HG02840 (cell line): ENCODE measurements at regions not wholly inside any gene's neighbourhood (a gene's known extent, or its start where the extent isn't known, plus 50 kb on each side); places are given as distances from the start of the nearest gene placed in this dataset.
"Not testable (repeated sequence)": the region's sequence is repeated elsewhere in the genome, so short reads cannot be mapped to it uniquely, and the experiment has no call there.

ENCODE experiments used
- ATAC-seq: cut with Tn5 transposase; IDR thresholded peaks from one replicate; pipeline ENCODE4 v1.9.1; 2021; ENCODE audit warnings: mild to moderate bottlenecking, moderate library complexity, moderate number of reproducible peaks; ENCODE audit not compliant: unreplicated experiment, low FRiP score

GRCh38 chr1:37362594-37363385, 111.6 kb upstream of the ZC3H12A start:
- no peak for ATAC-seq

- no peak for ATAC-seq
These were observed 110.8 kb upstream of the ZC3H12A start for GRCh38 chr1:37363535-37363934.

GRCh38 chr1:37368665-37369315, 105.6 kb upstream of the ZC3H12A start:
- not testable (repeated sequence) for ATAC-seq

- no peak for ATAC-seq
These were observed 102.1 kb upstream of the ZC3H12A start for GRCh38 chr1:37372302-37372701.

GRCh38 chr1:37372711-37373110, 101.7 kb upstream of the ZC3H12A start:
- ATAC-seq = no peak

GRCh38 chr1:37373413-37373812, 101.0 kb upstream of the ZC3H12A start:
- ATAC-seq = no peak

GRCh38 chr1:37380546-37380945, 93.8 kb upstream of the ZC3H12A start:
- ATAC-seq = not testable (repeated sequence)

GRCh38 chr1:37387854-37388253, 86.5 kb upstream of the ZC3H12A start:
- ATAC-seq = no peak

GRCh38 chr1:37389327-37389726, 85.1 kb upstream of the ZC3H12A start:
- no peak for ATAC-seq

- ATAC-seq = no peak
These were observed 83.0 kb upstream of the ZC3H12A start for GRCh38 chr1:37391211-37392011.

- ATAC-seq = no peak
These were observed 82.3 kb upstream of the ZC3H12A start for GRCh38 chr1:37392051-37392450.

GRCh38 chr1:37393173-37394120, 80.9 kb upstream of the ZC3H12A start:
- ATAC-seq = no peak

GRCh38 chr1:37394574-37395464, 79.6 kb upstream of the ZC3H12A start:
- no peak for ATAC-seq

GRCh38 chr1:37398096-37398495, 76.3 kb upstream of the ZC3H12A start:
- ATAC-seq = no peak

GRCh38 chr1:37399205-37399604, 75.2 kb upstream of the ZC3H12A start:
- no peak for ATAC-seq

- ATAC-seq = no peak
These were observed 74.4 kb upstream of the ZC3H12A start for GRCh38 chr1:37399830-37400464.

GRCh38 chr1:37400466-37401225, 73.7 kb upstream of the ZC3H12A start:
- no peak for ATAC-seq

- ATAC-seq = no peak
These were observed 71.2 kb upstream of the ZC3H12A start for GRCh38 chr1:37403166-37403565.
